ENCODE measurements at regions not wholly inside any gene's neighbourhood (a gene's known extent, or its start where the extent isn't known, plus 50 kb on each side); places are given as distances from the start of the nearest gene placed in this dataset.

DNA sequence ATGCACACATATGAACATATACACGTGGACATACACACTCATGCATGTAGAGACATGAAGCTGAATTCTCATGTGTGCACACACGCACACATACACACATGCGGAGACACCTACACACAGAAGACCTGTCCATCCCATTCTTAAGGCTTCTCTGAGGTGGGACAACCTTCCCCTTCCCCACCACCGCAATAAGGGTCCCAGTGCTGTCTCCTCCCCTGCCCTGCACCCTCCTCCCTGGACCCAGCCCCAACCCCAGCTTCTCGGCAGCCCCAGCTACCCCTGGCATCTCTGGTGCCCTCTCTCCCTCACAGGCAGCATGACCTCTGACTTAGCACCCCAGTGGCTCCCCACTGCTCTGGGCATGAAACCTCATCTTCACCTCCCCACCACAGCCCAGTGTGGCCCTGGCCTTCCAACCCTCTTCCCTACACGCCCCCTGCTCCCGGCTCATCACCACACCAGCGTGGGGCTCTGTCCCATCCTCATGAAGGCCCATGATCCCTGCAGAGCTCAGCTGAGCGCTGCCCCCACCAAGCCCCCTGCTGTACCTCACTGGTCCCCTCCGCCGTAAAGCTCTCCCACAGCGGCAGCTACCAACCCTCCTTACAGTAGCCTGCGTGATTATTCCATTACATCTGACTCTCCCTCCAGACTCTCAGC lies 204.1 kb upstream of the ZNF536 start:
- in situ Hi-C loops (cut with HindIII; ENCODE audit: low pct_unique_long_range_greater_than_20kb, low sequenced_read_pairs) = no loop called here
- no peak for DNase-seq (ENCODE audit: low read depth in 1 of 2, low spot score in 1 of 2)
- no peak for TF ChIP-seq JUND (IDR thresholded peaks at IDR 0.05; ENCODE audit: low read depth)

DNA sequence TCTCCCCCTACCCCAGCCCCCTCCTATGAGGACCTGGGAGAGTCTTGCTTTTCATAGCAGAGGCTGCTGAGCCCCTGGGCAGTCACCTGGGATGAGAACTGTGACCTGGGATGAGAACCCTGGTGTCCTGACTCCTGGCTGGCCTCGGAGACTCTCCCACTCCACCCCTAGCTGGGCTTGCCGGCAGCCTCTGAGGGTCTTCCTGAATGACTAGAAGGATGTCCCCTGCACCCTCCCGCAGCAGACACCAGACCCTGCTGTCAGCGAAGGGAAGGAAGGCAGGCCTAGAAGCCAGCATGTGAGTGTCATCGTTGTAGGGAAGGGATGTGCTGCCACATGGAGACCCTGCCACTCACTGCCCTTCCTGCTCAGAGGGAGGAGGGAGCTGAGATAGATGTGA lies 203.4 kb upstream of the ZNF536 start:
- in situ Hi-C loops (cut with HindIII; ENCODE audit: low pct_unique_long_range_greater_than_20kb, low sequenced_read_pairs) = no loop called here
- no peak for TF ChIP-seq JUND (IDR thresholded peaks at IDR 0.05; ENCODE audit: low read depth)
- no peak for DNase-seq (ENCODE audit: low read depth in 1 of 2, low spot score in 1 of 2)

DNA sequence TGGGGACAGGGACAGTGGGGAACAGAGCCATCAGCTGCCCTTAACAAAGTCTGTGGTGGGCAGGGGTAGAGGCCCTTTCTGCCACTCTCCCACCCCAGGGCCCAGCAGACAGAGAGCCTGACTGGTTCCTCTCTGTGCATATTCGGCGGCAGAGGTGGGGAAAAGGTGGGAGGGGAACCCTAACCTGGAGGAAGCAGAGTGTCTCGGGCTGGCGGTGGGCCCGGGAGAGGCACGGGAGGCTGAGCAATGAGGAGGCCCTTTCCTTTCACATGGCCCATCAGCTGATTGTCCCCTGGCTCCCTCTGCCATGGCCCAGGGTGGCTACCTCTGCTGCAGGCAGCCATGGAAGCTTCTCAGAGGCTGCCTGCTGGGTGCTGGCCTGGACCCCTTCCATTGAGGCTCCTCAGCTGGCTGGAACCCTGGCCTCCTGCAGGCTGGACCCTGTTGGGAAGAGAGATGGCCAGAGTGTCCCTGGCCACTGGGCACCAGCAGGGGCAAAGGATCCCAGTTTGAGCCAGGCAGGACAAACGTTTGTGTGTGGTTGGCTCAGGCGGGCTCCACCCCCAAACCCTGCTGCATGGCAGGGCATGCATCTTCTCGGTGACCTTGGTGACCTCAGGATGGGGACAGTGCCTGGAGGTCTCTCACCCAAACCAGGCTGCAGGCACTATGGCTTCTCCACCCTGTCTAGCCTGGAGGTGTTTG lies 202.8 kb upstream of the ZNF536 start:
- DNase-seq (ENCODE audit: low read depth in 1 of 2, low spot score in 1 of 2) = no peak
- in situ Hi-C loops (cut with HindIII; ENCODE audit: low pct_unique_long_range_greater_than_20kb, low sequenced_read_pairs) = no loop called here
- TF ChIP-seq JUND (IDR thresholded peaks at IDR 0.05; ENCODE audit: low read depth) = no peak

DNA sequence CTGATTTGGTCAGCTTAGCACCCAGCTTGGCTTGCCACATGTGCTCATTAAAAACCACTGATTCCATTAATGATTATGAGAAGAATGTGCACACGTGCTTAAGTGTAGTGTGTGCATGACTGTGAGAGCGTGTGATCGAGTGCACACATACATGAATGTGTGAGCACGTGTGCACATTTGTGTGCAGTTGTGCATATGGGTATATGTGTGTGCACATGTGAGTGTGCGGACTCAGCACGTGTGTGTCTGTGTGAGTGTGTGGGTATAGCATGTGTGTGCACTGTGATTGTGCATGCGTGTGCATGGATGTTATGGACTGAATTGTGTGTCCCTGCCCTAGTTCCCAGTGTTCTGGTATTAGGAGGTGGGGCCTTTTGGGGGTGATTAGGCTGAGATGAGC lies 202.1 kb upstream of the ZNF536 start:
- DNase-seq (ENCODE audit: low read depth in 1 of 2, low spot score in 1 of 2) = no peak

DNA sequence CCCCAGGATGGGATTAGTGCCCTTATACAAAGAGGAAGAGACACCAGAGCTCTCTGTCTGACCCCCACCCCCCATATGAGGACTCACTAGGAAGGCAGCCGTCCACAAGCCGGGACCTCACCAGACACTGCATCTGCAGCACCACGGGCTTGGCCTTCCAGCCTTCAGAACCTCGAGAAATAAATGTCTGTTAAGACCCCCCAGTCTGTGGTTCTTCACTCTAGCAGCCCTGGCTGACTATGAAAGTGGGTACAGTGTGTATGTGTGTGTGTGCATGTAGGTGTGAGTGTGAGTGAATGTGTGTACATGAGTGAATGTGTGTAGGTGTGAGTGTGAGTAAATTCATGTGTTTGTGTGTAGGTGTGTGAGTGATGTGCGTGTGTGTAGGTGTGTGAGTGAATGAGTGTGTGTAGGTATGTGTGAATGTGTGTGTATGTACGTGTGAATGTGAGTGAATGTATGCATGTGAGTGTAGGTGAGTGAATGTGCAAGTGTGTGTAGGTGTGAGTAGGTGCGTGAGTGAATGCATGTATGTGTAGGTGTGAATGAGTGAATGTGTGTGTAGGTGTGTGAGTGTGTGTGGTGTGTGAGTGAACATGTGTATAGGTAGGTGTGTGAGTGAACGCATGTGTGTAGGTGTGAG lies 201.6 kb upstream of the ZNF536 start:
- in situ Hi-C loops (cut with HindIII; ENCODE audit: low pct_unique_long_range_greater_than_20kb, low sequenced_read_pairs) = no loop called here
- DNase-seq (ENCODE audit: low read depth in 1 of 2, low spot score in 1 of 2) = no peak
- TF ChIP-seq JUND (IDR thresholded peaks at IDR 0.05; ENCODE audit: low read depth) = no peak

More for the DNA sequence above, 202.1 kb upstream of the ZNF536 start:
- in situ Hi-C loops (cut with HindIII; ENCODE audit: low pct_unique_long_range_greater_than_20kb, low sequenced_read_pairs) = no loop called here
- no peak for TF ChIP-seq JUND (IDR thresholded peaks at IDR 0.05; ENCODE audit: low read depth)

DNA sequence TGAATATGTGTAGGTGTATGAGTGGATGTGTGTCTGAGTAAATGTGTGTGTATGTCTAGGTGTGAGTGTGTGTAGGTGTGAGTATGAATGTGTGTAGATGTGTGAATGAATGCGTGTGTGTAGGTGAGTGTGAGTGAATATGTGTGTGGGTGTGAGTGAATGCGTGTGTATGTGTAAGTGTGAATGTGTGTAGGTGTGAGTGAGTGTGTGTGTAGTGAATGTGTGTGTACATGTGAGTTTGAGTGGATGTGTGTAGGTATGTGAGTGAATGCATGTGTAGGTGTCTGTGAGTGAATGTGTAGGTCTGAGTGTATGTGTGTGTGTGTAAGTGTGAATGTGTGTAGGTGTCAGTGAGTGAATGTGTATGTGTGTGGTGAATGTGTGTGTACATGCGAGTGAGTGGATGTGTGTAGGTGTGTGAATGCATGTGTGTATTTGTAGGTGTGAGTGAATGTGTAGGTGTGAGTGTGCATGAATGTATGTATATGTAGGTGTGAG lies 201.0 kb upstream of the ZNF536 start:
- TF ChIP-seq JUND (IDR thresholded peaks at IDR 0.05; ENCODE audit: low read depth) = no peak
- DNase-seq (ENCODE audit: low read depth in 1 of 2, low spot score in 1 of 2) = no peak
- in situ Hi-C loops (cut with HindIII; ENCODE audit: low pct_unique_long_range_greater_than_20kb, low sequenced_read_pairs) = no loop called here

DNA sequence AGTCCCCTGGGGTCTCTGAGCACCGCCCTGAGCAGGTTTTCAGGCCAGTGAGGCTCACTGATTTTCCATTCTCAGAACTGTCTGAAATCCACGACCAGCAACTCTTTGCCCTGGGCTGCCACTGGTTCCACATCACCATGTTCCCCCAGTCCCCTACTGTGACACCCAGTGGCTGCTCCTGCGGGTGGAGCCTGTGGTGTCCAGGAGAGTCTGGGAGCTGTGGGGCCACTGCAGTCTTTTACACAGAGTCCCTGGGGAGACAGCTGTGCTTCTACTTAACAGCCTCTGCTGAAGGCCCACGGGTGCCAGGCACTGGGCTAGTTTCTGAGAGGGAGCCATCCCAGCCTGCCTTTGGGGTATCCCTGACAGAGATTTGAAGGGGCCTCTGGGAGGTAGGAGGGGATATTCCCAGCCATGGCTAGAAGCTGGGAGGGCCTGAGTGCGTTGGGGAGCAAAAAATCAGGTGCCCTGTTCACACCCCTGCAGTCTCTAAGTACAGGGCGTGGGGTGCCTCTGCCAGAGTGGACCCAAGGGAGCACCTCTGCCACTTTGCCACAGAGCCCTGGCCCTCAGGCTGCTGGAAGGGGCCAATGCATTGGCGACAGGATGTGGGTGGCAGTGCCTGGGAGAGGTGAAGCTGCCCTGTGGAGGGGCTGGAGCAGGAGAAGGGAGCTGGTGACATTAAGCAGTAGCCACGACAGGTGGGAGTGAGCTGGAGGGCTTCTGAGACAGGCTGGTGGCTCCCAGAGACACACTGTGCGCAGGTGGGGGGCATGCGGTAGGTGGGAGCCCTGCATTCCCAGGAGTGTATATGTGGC lies 200.2 kb upstream of the ZNF536 start:
- no peak for TF ChIP-seq JUND (IDR thresholded peaks at IDR 0.05; ENCODE audit: low read depth)
- DNase-seq (ENCODE audit: low read depth in 1 of 2, low spot score in 1 of 2) = no peak
- in situ Hi-C loops (cut with HindIII; ENCODE audit: low pct_unique_long_range_greater_than_20kb, low sequenced_read_pairs) = no loop called here

DNA sequence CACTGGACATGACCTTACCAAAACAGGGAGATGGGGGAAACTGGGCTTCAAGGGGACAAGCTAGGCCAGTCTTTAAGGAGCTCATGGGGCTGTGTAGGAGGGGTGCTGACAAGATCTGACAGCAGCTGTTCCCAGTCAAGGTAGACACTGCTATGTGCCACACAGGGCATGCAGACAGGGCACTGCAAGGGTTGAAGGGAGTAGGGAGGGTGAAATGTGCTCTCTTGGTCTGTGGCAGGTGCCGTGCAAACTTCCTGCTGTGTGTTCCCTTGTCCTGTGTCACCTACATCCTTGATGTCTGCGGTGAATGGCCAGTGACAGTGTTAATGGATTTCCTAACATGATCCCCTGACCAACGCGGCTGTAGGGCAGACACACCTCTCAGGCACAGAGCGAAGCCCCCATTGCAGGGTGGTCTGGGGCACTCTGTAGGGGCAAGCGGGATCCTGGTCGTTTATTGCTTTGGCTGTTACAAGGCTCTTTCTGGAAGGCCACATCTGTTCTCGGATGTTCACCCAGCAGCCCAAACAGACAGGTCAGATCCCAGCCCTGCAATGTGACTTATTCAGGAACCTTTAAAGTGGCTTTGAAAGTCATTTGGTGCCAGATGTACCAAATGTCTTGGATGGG lies 199.5 kb upstream of the ZNF536 start:
- in situ Hi-C loops (cut with HindIII; ENCODE audit: low pct_unique_long_range_greater_than_20kb, low sequenced_read_pairs) = no loop called here
- DNase-seq (ENCODE audit: low read depth in 1 of 2, low spot score in 1 of 2) = no peak
- TF ChIP-seq JUND (IDR thresholded peaks at IDR 0.05; ENCODE audit: low read depth) = no peak

DNA sequence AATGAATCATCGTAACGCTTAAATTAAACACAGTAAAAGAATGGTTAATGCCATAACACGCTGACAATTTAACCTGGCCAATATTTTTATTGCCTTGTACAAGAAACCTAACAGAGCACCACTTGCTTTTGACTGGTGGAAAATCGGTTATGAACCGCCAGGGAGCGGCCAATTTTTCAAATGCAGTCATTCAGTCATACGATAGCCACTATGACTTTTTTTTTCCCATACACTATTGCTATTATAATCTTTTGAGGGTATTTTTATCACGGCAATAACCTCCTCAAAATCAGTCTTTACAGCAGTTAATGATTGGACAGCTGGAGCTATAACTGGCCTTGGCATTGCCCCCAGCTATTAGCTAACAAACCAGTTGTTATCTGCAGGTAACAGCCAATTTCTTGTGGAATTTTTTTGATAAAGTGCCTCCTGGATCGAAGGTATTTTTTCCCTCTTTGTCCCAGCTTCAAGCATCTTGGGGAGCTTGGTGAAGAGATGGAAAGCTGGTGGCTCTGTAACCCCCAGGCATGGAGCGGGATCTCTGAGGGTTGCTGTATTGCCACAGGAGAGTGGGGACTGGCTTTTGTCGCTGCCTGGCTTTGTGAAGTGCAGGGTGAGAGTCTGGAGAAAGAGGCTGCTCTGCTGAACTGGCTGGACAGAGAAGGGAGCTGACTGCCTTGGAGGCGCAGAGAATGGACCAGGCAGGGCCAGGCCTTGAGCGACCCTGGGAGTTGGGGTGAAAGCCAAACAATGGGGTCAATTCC lies 198.4 kb upstream of the ZNF536 start:
- no peak for DNase-seq (ENCODE audit: low read depth in 1 of 2, low spot score in 1 of 2)
- no peak for TF ChIP-seq JUND (IDR thresholded peaks at IDR 0.05; ENCODE audit: low read depth)

DNA sequence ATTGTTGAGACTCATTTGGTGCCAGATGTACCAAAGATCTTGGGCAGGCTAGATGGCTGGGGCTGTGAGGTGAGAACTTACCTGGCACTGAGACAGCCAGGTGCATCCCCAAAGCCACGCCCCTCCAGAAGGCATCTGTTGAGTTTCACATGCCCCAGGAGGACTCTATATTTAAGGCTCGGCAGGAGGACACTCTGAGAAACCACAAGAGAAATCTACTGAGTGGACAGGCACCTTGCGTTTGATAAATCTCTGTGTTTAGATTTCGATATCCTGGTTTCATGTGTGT lies 197.9 kb upstream of the ZNF536 start:
- in situ Hi-C loops (cut with HindIII; ENCODE audit: low pct_unique_long_range_greater_than_20kb, low sequenced_read_pairs) = no loop called here
- no peak for DNase-seq (ENCODE audit: low read depth in 1 of 2, low spot score in 1 of 2)
- TF ChIP-seq JUND (IDR thresholded peaks at IDR 0.05; ENCODE audit: low read depth) = no peak

More for the DNA sequence above, 198.4 kb upstream of the ZNF536 start:
- in situ Hi-C loops (cut with HindIII; ENCODE audit: low pct_unique_long_range_greater_than_20kb, low sequenced_read_pairs) = no loop called here

DNA sequence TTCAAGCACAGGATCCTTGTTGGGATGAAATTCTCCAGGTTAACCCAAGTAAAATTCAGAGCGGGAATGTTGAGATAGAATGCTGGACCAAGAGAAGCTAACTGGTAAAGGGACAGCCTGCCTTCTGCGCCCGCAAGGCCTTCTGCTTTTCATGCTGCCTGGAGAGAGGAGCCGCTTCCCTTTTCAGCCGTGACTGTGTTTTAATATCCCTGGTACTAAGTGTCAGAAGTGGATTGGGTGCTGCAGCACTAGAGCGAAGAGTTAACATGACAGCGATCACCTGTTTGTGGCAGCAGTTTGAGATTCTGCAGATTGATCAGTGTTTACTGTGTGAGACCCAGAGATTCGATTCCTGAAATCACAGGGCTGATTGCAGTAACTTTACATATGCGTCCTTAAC lies 197.4 kb upstream of the ZNF536 start:
- in situ Hi-C loops (cut with HindIII; ENCODE audit: low pct_unique_long_range_greater_than_20kb, low sequenced_read_pairs) = no loop called here
- TF ChIP-seq JUND (IDR thresholded peaks at IDR 0.05; ENCODE audit: low read depth) = no peak
- no peak for DNase-seq (ENCODE audit: low read depth in 1 of 2, low spot score in 1 of 2)

DNA sequence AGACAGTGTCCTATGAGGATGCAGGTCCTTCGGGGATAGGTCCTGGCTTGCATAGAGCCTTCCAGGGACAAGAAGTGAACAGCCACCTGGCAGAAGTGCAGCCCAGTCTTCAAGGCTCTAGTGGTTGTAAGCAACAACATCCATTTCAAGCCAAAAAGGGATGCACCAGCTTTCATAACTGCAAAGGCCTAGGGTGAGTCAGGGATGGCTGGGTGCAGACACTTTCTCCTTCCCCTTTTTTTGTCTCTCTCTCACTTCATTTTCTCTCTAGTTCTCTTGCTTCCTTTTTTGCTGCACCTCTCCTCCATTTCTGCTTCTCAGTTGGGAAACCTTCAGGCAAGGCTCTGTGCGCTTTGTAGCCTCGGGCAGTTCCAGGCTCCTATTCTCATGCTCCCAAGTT lies 196.2 kb upstream of the ZNF536 start:
- TF ChIP-seq JUND (IDR thresholded peaks at IDR 0.05; ENCODE audit: low read depth) = no peak
- no peak for DNase-seq (ENCODE audit: low read depth in 1 of 2, low spot score in 1 of 2)
- in situ Hi-C loops (cut with HindIII; ENCODE audit: low pct_unique_long_range_greater_than_20kb, low sequenced_read_pairs) = no loop called here

All from T47D (cell line).